Fibroblast of villous mesenchyme (primary cell): ENCODE measurements at regions not wholly inside any gene's neighbourhood (a gene's known extent, or its start where the extent isn't known, plus 50 kb on each side); places are given as distances from the start of the nearest gene placed in this dataset.
A peak's percentile ranks its signal among the peaks of the same experiment; 100 is the strongest.

ENCODE experiments used
- DNase-seq: peaks from one replicate; pipeline ENCODE4 v3.0.0-alpha.2; 2010; ENCODE audit warnings: low read depth
- H3K4me3 ChIP-seq: 2 replicates; pipeline ENCODE4 v1.5.1; 2011; ENCODE audit warnings: low read depth, mild to moderate bottlenecking, low read length
- TF ChIP-seq, protein P1 (sequence below): IDR thresholded peaks from 2 replicates; pipeline ENCODE4 v1.5.1; 2012; ENCODE audit warnings: low read depth, mild to moderate bottlenecking, low read length; ENCODE audit not compliant: insufficient read depth

DNA sequence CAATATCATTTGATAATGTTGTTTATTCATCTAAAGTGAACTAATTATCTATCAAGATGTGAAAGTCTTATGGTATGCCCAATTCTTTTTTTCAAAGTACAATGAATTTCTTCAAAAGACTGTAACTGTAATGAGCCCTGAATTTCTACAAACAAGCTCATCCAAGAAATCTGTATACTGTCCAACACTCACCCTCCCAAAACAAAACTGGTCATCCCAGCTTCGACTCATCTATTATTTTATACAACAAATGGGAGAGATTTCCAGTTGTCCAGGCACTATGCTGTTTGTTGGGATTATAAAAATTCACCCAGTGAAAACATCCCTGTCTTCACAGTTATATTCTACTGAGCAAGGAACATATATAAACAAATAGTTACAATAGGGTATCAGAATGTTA is 806.9 kb downstream of the TNS3 start:
- H3K4me3 ChIP-seq: no peak overlapping the region
- DNase-seq: no peak
- TF ChIP-seq, protein P1, sequence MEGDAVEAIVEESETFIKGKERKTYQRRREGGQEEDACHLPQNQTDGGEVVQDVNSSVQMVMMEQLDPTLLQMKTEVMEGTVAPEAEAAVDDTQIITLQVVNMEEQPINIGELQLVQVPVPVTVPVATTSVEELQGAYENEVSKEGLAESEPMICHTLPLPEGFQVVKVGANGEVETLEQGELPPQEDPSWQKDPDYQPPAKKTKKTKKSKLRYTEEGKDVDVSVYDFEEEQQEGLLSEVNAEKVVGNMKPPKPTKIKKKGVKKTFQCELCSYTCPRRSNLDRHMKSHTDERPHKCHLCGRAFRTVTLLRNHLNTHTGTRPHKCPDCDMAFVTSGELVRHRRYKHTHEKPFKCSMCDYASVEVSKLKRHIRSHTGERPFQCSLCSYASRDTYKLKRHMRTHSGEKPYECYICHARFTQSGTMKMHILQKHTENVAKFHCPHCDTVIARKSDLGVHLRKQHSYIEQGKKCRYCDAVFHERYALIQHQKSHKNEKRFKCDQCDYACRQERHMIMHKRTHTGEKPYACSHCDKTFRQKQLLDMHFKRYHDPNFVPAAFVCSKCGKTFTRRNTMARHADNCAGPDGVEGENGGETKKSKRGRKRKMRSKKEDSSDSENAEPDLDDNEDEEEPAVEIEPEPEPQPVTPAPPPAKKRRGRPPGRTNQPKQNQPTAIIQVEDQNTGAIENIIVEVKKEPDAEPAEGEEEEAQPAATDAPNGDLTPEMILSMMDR: no peak

DNA sequence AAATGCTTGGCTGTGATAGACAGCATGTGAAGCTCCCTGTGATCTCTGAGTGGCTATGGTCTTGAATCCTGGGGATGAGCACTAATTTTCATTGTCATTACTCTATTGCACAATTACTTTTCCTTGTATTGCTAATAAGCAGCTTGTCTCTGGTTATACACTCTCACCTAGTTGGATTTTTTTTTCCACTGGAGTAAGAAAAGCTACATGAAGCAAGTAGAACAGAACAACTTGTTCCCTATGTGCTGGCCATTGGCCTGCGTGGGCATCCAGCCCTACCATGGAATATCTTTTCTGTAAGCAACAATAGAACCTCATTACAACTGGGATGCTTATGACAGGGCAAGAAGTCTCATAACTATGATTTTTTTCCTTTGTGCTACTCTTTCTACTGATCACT is 807.4 kb downstream of the TNS3 start:
- DNase-seq: no peak
- no peak overlapping the region for H3K4me3 ChIP-seq
- TF ChIP-seq, protein P1: no peak

DNA sequence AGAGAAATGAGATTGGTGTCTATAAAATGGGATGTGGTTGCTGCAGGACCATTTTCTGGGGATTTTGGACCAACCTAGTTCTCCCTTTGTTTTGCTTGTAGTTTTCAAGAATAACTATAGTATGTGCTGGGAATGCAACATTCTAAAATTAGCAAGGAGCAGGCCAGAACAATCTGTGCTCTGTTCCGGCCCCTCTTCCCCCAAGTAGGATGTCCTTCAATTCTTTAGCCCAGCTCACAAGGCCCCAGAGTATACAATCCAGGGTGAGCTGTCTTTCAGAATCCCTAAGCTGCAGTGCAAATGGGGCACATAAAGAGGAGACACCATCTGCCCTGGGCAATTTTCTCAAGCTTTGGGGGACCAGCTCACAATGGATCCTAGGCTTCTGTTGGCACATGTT is 809.1 kb downstream of the TNS3 start:
- TF ChIP-seq, protein P1: no peak
- no peak overlapping the region for H3K4me3 ChIP-seq
- no peak for DNase-seq

DNA sequence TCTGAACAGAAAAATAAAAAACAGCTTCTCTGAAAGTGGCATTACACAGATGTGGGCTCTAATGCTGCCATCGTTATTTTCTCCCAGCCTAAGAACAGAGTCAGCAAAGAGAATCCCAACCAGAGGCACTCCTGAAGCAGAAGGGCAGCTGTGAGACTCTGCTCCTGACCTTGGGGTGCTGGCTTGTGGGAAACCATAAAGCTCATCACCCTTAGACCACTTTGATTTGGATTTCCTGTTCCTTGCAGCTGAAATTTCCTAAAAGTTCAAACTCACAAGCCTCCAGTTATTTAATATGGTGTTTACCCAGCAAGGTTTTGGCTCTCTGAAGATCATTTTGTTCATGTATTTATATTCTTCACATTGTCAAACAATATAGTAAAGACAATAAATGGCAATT is 814.8 kb downstream of the TNS3 start:
- H3K4me3 ChIP-seq: no peak overlapping the region
- no peak for DNase-seq
- TF ChIP-seq, protein P1: no peak

DNA sequence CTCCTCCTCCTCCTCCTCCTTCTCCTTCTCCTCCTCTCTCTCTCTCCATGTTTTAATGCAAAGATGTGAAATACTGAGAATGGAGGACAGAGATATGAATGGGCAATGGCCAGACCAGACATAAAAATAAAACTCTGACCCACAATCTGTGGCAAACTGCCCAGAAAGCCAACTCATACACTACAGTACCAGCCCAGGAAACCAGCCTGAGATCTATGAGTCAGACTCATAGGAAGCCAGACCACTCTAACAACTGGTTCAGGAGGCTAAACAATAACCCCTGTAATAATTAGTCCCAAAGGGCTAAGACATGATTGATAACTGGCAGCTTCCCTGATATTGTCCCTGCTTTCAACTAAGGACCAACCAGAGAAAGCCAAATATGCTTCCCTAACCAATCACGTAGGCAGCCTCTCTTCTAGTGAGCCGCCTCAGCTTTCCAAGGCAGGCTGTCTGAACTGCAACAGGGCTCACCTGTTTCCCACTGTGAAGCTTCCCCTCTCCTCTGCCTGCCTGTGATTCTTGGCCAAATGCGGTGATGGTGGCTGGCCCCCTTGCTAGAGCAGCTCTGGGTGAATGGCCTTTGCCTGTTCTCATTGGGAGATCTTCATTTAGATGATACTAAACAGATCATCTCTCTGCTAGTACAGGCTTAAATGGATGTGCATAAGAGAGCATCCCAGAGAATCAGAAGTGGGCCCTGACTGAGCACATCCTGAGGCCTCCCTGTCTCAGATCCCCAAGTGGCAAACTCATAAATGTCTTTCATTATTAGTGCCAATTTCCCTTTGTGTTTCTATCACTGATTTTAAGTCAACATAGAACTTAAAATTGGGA is 817.6 kb downstream of the TNS3 start:
- H3K4me3 ChIP-seq: no peak overlapping the region
- TF ChIP-seq, protein P1: no peak
- peak; percentile 96 for DNase-seq

DNA sequence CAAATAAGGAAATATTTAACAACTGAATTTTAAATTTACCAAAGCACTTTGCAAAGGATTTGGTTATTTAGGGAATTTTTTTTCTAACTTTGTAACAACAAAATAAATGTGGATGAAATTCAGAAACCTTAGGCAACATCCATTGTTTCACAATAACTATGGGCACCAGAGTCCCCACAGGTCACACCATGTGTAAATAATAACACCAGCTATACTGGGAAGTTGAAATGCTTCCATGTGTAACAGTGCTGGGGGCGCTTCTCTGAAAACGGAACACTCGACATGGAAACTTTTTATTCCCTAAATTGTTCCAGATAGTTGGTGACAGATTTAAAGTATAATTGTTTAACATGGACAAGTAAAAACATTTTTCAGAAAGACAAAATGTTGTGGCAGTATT is 818.6 kb downstream of the TNS3 start:
- no peak for DNase-seq
- H3K4me3 ChIP-seq: no peak overlapping the region
- TF ChIP-seq, protein P1: no peak
